Esophagus squamous epithelium (tissue), 5 donors: ENCODE measurements at regions not wholly inside any gene's neighbourhood (a gene's known extent, or its start where the extent isn't known, plus 50 kb on each side); places are given as distances from the start of the nearest gene placed in this dataset.
"Not testable (repeated sequence)": the region's sequence is repeated elsewhere in the genome, so short reads cannot be mapped to it uniquely, and the experiment has no call there.

Source experiments
- DNase-seq: peaks from one replicate; lab custom pipeline; 2025; lab: John Stamatoyannopoulos, UW
- H3K27ac ChIP-seq, 4 donors: fragments of 200-600 bp; sonication (generic); one replicate each; pipeline ENCODE4 v1.5.1; 2016 to 2019; ENCODE audit warnings: mild to moderate bottlenecking in 1 of 4
- H3K27me3 ChIP-seq, 4 donors: fragments of 200-600 bp; sonication (generic); 1 replicate in 3 of 4; 2 replicates in 1 of 4; pipeline versions ENCODE4 v1.5.1 to v1.6.0; 2017 to 2021; ENCODE audit warnings: antibody characterized with exemption in 1 of 4
- H3K36me3 ChIP-seq, 3 donors: fragments of 200-600 bp; sonication (generic); one replicate each; pipeline ENCODE4 v1.5.1; 2016 to 2019
- H3K4me1 ChIP-seq, 3 donors: fragments of 200-600 bp; sonication (generic); one replicate each; pipeline ENCODE4 v1.5.1; 2017 to 2019
- H3K4me3 ChIP-seq, 4 donors: fragments of 200-600 bp; sonication (generic); 1 replicate in 3 of 4; 2 replicates in 1 of 4; pipeline ENCODE4 v1.5.1; 2016 to 2019; ENCODE audit warnings: mild to moderate bottlenecking in 2 of 4, moderate library complexity in 1 of 4
- H3K9me3 ChIP-seq, 3 donors: fragments of 200-600 bp; sonication (generic); one replicate each; pipeline ENCODE4 v1.5.1; 2016 to 2019
- POLR2A ChIP-seq, 4 donors: fragments of 450-650 bp; IDR thresholded peaks; one replicate each; pipeline ENCODE4 v1.6.1; 2017; ENCODE audit warnings: antibody characterized with exemption in 4 of 4, mild to moderate bottlenecking in 4 of 4, moderate library complexity in 3 of 4
- WGBS, 2 donors: methylation state at CpG; one replicate each; pipeline ENCODE4 v1.1.5; 2018; 5-methylcytosine and 5-hydroxymethylcytosine counted together
- intact Hi-C: fragments of 100-400 bp; cut with DNase I; formaldehyde crosslinking; loops from one replicate; pipeline ENCODE4 v1.15.0; 2022
- TF ChIP-seq, protein P1 (sequence below), 6 experiments: fragments of 450-650 bp in 4 of 6; fragments of 200-600 bp in 2 of 6; sonication (generic) in 2 of 6; IDR thresholded peaks; one replicate each; pipeline ENCODE4 v1.5.1; 2016 to 2019; ENCODE audit warnings: antibody characterized with exemption in 6 of 6, mild to moderate bottlenecking in 4 of 6, moderate library complexity in 4 of 6
- donor health status: DM: yes; HTN: yes; CAD: no.

- no peak for DNase-seq
- intact Hi-C loops = no loop called here
- 21 to 24% methylated on average over 2 of the region's 2 CpGs for WGBS, 2 donors
- TF ChIP-seq POLR2A (IDR thresholded peaks at IDR 0.05) = no peak
- TF ChIP-seq, protein P1, sequence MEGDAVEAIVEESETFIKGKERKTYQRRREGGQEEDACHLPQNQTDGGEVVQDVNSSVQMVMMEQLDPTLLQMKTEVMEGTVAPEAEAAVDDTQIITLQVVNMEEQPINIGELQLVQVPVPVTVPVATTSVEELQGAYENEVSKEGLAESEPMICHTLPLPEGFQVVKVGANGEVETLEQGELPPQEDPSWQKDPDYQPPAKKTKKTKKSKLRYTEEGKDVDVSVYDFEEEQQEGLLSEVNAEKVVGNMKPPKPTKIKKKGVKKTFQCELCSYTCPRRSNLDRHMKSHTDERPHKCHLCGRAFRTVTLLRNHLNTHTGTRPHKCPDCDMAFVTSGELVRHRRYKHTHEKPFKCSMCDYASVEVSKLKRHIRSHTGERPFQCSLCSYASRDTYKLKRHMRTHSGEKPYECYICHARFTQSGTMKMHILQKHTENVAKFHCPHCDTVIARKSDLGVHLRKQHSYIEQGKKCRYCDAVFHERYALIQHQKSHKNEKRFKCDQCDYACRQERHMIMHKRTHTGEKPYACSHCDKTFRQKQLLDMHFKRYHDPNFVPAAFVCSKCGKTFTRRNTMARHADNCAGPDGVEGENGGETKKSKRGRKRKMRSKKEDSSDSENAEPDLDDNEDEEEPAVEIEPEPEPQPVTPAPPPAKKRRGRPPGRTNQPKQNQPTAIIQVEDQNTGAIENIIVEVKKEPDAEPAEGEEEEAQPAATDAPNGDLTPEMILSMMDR (IDR thresholded peaks at IDR 0.05) = no peak
- Histone ChIP-seq H3K4me3 (no peak overlapping the region), H3K27ac (no peak overlapping the region), H3K27me3 (no peaks in the 10 kb centered on the region), H3K9me3 (no peaks in the 10 kb centered on the region), H3K4me1 (no peaks in the 10 kb centered on the region), H3K36me3 (no peaks in the 10 kb centered on the region)
These were observed 738.7 kb upstream of the LRRTM4 start for GRCh38 chr2:78260861-78261260.

GRCh38 chr2:78261454-78261853 lies 739.3 kb upstream of the LRRTM4 start:
- H3K27me3 ChIP-seq = no peaks in the 10 kb centered on the region
- no peak for DNase-seq
- H3K36me3 ChIP-seq = no peaks in the 10 kb centered on the region
- H3K4me1 ChIP-seq = no peaks in the 10 kb centered on the region
- intact Hi-C loops = no loop called here
- WGBS, 2 donors = 62 to 100% methylated on average over 1 of the region's 1 CpG
- no peaks in the 10 kb centered on the region for H3K9me3 ChIP-seq
- TF ChIP-seq, protein P1 (IDR thresholded peaks at IDR 0.05) = no peak
- TF ChIP-seq POLR2A (IDR thresholded peaks at IDR 0.05) = no peak
- H3K27ac ChIP-seq = no peak overlapping the region
- H3K4me3 ChIP-seq = no peak overlapping the region

DNA sequence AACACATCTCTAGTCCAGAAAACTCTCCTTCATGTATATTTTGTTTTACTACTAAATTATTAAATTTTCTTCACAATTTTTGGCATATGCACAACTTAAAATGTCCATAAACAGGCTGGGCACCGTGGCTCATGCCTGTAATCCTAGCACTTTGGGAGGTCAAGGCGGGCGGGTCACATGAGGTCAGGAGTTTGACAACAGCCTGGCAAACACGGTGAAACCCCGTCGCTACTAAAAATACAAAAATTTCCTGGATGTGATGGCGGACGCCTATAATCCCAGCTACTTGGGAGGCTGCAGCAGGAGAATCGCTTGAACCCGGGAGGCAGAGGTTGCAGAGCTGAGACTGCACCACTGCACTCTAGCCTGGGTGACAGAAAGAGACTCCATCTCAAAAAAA lies 739.9 kb upstream of the LRRTM4 start:
- H3K27me3 ChIP-seq, H3K4me3 ChIP-seq, DNase-seq, H3K36me3 ChIP-seq, H3K27ac ChIP-seq, H3K9me3 ChIP-seq, H3K4me1 ChIP-seq, intact Hi-C loops: not testable (repeated sequence)
- WGBS, 2 donors = 58 to 69% methylated on average over 6 to 10 of the region's 10 CpGs

DNA sequence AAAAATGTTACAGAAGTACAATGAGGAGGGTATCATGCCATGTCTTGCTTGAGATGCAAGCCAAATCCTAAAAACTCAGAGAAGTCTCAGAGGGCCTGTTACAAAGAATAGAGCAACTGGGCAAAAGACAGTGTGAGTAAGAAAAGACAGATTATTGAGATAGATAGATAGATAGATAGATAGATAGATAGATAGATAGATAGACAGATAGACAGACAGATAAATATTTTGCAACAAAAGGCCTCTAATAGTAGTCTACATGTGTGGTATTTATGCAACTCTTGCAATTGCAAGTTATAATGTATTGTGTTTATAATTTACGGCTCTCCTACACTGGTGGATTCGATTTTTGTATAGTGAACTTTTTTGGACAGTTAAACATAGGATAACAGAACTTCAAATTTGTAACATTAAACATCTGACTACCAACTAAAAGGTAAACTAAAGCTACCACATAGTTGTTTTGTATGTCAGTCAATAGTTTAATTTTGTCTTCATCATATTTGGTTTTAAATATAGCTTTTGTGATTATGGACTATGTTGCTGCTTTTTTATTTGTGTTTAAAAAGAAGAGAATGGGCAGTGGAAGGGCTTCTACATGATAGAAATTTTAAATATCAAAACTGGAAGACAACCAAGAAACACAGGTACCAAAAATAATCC lies 740.7 kb upstream of the LRRTM4 start:
- Histone ChIP-seq H3K4me3 (no peak overlapping the region), H3K27me3 (no peaks in the 10 kb centered on the region), H3K9me3 (no peaks in the 10 kb centered on the region), H3K36me3 (no peaks in the 10 kb centered on the region), H3K4me1 (no peaks in the 10 kb centered on the region), H3K27ac (no peak overlapping the region)
- no peak for TF ChIP-seq POLR2A (IDR thresholded peaks at IDR 0.05)
- TF ChIP-seq, protein P1 (IDR thresholded peaks at IDR 0.05) = no peak
- DNase-seq = no peak
- intact Hi-C loops = no loop called here
- 56 to 66% methylated on average over 2 of the region's 2 CpGs for WGBS, 2 donors

GRCh38 chr2:78263571-78263970 lies 741.4 kb upstream of the LRRTM4 start:
- H3K36me3 ChIP-seq = no peaks in the 10 kb centered on the region
- H3K4me3 ChIP-seq = no peak overlapping the region
- no peak overlapping the region for H3K27ac ChIP-seq
- WGBS, 2 donors = 20 to 33% methylated on average over 1 of the region's 1 CpG
- intact Hi-C loops = no loop called here
- TF ChIP-seq POLR2A (IDR thresholded peaks at IDR 0.05) = no peak
- TF ChIP-seq, protein P1 (IDR thresholded peaks at IDR 0.05) = no peak
- H3K9me3 ChIP-seq = no peaks in the 10 kb centered on the region
- H3K27me3 ChIP-seq = no peaks in the 10 kb centered on the region
- H3K4me1 ChIP-seq = no peaks in the 10 kb centered on the region
- no peak for DNase-seq

DNA sequence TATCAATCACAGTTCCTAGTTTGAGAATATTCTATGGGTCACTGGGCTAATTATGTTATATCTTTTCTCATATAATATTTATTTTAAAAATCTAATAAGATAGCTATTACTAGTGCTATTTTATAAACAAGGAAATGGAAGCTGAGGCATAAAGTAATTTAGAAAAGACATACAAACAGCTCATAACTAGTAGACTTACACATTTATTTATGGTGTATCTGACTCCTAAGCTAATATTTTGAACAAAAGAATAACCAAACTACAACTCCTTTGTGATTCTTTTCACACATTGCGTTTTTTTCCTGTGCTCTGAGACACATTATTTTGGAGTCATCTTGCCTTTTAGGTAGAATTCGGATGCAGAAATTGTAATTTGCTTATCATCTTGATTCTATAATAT lies 742.0 kb upstream of the LRRTM4 start:
- intact Hi-C loops = no loop called here

More for the DNA sequence above, 742.0 kb upstream of the LRRTM4 start:
- no peaks in the 10 kb centered on the region for H3K27me3 ChIP-seq
- WGBS, 2 donors = 52 to 58% methylated on average over 2 of the region's 2 CpGs
- no peak for TF ChIP-seq POLR2A (IDR thresholded peaks at IDR 0.05)
- TF ChIP-seq, protein P1 (IDR thresholded peaks at IDR 0.05) = no peak
- H3K4me3 ChIP-seq = no peak overlapping the region
- H3K27ac ChIP-seq = no peak overlapping the region
- H3K4me1 ChIP-seq = no peaks in the 10 kb centered on the region
- no peaks in the 10 kb centered on the region for H3K36me3 ChIP-seq
- H3K9me3 ChIP-seq = no peaks in the 10 kb centered on the region
- DNase-seq = no peak
